ENCODE measurements at regions not wholly inside any gene's neighbourhood (a gene's known extent, or its start where the extent isn't known, plus 50 kb on each side); places are given as distances from the start of the nearest gene placed in this dataset.

DNA sequence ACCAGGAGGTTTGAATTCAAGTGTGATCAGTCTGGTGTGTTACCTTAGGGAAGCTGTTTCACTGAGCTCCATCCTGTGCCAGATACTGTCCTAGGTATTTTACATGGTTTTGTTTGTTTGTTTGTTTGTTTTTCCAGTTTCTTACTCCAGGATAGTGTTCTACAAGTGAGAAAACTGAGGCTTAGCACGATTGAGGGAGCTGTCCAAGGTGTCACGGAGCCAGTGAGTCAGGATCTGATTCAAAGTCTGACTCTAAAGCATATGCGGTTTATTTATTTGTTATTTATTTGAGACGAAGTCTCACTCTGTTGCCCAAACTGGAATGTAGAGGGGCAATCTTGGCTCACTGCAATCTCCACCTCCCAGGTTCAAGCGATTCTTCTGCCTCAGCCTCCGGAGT, 79.7 kb upstream of the GNG2 start:
- intact Hi-C loops (cut with micrococcal nuclease) = loop anchor here (1.0 to 10.0 kb wide), 6 partner anchors 128 to 828 kb away; partner anchors contain the start of gene FRMD6
- no peak overlapping the region for H3K9ac ChIP-seq (ENCODE audit: low read length)
- H3K79me2 ChIP-seq (ENCODE audit: insufficient read depth, low read length) = no peaks in the 10 kb centered on the region
- DNase-seq (ENCODE audit: low read depth, low spot score) = no peak
- no peak for TF ChIP-seq POLR2AphosphoS5 (IDR thresholded peaks at IDR 0.05; ENCODE audit: low read depth, low read length)
- TF ChIP-seq, protein P1, sequence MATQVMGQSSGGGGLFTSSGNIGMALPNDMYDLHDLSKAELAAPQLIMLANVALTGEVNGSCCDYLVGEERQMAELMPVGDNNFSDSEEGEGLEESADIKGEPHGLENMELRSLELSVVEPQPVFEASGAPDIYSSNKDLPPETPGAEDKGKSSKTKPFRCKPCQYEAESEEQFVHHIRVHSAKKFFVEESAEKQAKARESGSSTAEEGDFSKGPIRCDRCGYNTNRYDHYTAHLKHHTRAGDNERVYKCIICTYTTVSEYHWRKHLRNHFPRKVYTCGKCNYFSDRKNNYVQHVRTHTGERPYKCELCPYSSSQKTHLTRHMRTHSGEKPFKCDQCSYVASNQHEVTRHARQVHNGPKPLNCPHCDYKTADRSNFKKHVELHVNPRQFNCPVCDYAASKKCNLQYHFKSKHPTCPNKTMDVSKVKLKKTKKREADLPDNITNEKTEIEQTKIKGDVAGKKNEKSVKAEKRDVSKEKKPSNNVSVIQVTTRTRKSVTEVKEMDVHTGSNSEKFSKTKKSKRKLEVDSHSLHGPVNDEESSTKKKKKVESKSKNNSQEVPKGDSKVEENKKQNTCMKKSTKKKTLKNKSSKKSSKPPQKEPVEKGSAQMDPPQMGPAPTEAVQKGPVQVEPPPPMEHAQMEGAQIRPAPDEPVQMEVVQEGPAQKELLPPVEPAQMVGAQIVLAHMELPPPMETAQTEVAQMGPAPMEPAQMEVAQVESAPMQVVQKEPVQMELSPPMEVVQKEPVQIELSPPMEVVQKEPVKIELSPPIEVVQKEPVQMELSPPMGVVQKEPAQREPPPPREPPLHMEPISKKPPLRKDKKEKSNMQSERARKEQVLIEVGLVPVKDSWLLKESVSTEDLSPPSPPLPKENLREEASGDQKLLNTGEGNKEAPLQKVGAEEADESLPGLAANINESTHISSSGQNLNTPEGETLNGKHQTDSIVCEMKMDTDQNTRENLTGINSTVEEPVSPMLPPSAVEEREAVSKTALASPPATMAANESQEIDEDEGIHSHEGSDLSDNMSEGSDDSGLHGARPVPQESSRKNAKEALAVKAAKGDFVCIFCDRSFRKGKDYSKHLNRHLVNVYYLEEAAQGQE (IDR thresholded peaks at IDR 0.05; ENCODE audit: low read depth) = peak; percentile 73
- RAD21 ChIA-PET (ENCODE audit: low non-redundant PET in 1 of 2, low total read pairs in 2 of 2, uncharacterized antibody in 2 of 2, unreplicated experiment in 2 of 2) = no interaction called here
- H2AFZ ChIP-seq (ENCODE audit: low read depth, low read length, poor library complexity, severe bottlenecking) = peak overlapping the region; percentile 88
- H3K9me2 ChIP-seq (ENCODE audit: insufficient read depth) = no peaks in the 10 kb centered on the region
- H3K4me1 ChIP-seq (ENCODE audit: control insufficient read depth in 1 of 2, insufficient read depth in 2 of 2, low read length in 2 of 2) = peaks cover 0 to 10% of the 10 kb centered on the region in 2 experiments; a peak in 3 of 4 replicates
- no peak for ATAC-seq
- no peaks in the 10 kb centered on the region for H3K36me3 ChIP-seq (ENCODE audit: control insufficient read depth in 1 of 2, insufficient read depth in 2 of 2, low read length in 2 of 2)
- no peaks in the 10 kb centered on the region; a peak in 1 of 4 replicates for H3K9me3 ChIP-seq (ENCODE audit: control insufficient read depth in 1 of 2, insufficient read depth in 1 of 2, low read depth in 1 of 2, low read length in 2 of 2)
- no peaks in the 10 kb centered on the region for H4K20me1 ChIP-seq (ENCODE audit: insufficient read depth)
- peak overlapping the region; percentile 67 for H3K4me2 ChIP-seq (ENCODE audit: low read length)
- POLR2A ChIA-PET = no interaction called here
- no peak overlapping the region for H3K4me3 ChIP-seq (replicated peaks in 1 of 2; ENCODE audit: low read depth in 1 of 2, low read length in 2 of 2)
- CTCF ChIA-PET = interaction anchor here (0.7 to 2.2 kb wide), 4 partner anchors 64 to 826 kb away, joined by 3 to 9 read pairs (median 5); no protein-coding TSS in a partner anchor
- peaks cover 8% of the 10 kb centered on the region; the same call in 1 of the 2 replicates for H3K27me3 ChIP-seq (ENCODE audit: insufficient read depth, low read length)
- H3K27ac ChIP-seq (ENCODE audit: low read depth, low read length) = no peak overlapping the region
- no TSS peak for BruUV-seq (replicated peaks)

DNA sequence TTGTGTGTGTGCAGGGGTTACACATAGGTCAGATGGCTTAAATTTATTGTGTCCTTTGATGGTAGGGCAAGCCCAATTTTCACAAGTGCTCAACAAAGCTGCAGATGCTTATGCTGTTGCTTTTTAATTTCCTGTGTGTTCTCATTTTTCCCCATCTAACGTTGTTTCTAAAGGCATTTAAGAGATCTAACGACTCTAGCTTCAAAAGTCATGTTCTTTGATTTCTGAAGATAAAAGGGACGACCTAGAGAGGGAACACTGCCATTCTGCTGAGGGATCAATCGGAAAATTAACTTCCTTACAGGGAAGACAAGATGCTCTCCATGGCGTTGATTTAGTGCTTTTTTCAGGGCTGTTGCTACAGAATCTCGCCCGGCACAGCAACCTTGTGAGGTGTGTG, 79.0 kb upstream of the GNG2 start:
- TF ChIP-seq ELF1 (IDR thresholded peaks at IDR 0.05; ENCODE audit: borderline replicate concordance, low read depth) = no peak
- no peak for TF ChIP-seq YY1 (IDR thresholded peaks at IDR 0.05; ENCODE audit: extremely low read depth, insufficient replicate concordance, low read depth, low read length)
- no peak for TF ChIP-seq RAD21 (IDR thresholded peaks at IDR 0.05; ENCODE audit: low read depth)
- no peak for TF ChIP-seq FOSL1 (IDR thresholded peaks at IDR 0.05; ENCODE audit: low read depth)
- TF ChIP-seq POLR2A (IDR thresholded peaks at IDR 0.05; ENCODE audit: borderline replicate concordance, extremely low read depth, insufficient read depth, insufficient read length) = no peak
- Histone ChIP-seq H3K36me3 (ENCODE audit: control insufficient read depth in 1 of 2, insufficient read depth in 2 of 2, low read length in 2 of 2) (no peaks in the 10 kb centered on the region), H3K9me3 (ENCODE audit: control insufficient read depth in 1 of 2, insufficient read depth in 1 of 2, low read depth in 1 of 2, low read length in 2 of 2) (no peaks in the 10 kb centered on the region; a peak in 1 of 4 replicates), H4K20me1 (ENCODE audit: insufficient read depth) (no peaks in the 10 kb centered on the region), H3K4me3 (replicated peaks in 1 of 2; ENCODE audit: low read depth in 1 of 2, low read length in 2 of 2) (no peak overlapping the region), H3K9ac (ENCODE audit: low read length) (no peak overlapping the region), H3K4me2 (ENCODE audit: low read length) (no peak overlapping the region), H3K4me1 (ENCODE audit: control insufficient read depth in 1 of 2, insufficient read depth in 2 of 2, low read length in 2 of 2) (peaks cover 0 to 10% of the 10 kb centered on the region in 2 experiments; a peak in 3 of 4 replicates), H3K27ac (ENCODE audit: low read depth, low read length) (no peak overlapping the region), H3K79me2 (ENCODE audit: insufficient read depth, low read length) (no peaks in the 10 kb centered on the region), H2AFZ (ENCODE audit: low read depth, low read length, poor library complexity, severe bottlenecking) (no peak overlapping the region), H3K27me3 (ENCODE audit: insufficient read depth, low read length) (peaks cover 8% of the 10 kb centered on the region; the same call in 1 of the 2 replicates), H3K9me2 (ENCODE audit: insufficient read depth) (no peaks in the 10 kb centered on the region)
- ChIA-PET RAD21 (ENCODE audit: low non-redundant PET in 1 of 2, low total read pairs in 2 of 2, uncharacterized antibody in 2 of 2, unreplicated experiment in 2 of 2) (no interaction called here), CTCF (interaction anchor here (0.7 to 2.2 kb wide), 3 partner anchors 63 to 826 kb away, joined by 3 to 9 read pairs (median 7); no protein-coding TSS in a partner anchor), POLR2A (no interaction called here)
- intact Hi-C loops (cut with micrococcal nuclease) = loop anchor here (2.0 to 10.0 kb wide), 5 partner anchors 129 to 829 kb away; partner anchors contain the start of gene FRMD6
- no peak for DNase-seq (ENCODE audit: low read depth, low spot score)
- BruUV-seq (replicated peaks) = no TSS peak
- ATAC-seq = no peak
